Activated T-cell treated with anti-CD3 and anti-CD28 coated beads, Interleukin-2, amount 50 U/mL, for 72 hours (primary cell): ENCODE measurements at regions not wholly inside any gene's neighbourhood (a gene's known extent, or its start where the extent isn't known, plus 50 kb on each side); places are given as distances from the start of the nearest gene placed in this dataset.

Experiments used
- ATAC-seq, 2 donors: fragments of 150-1000 bp; cut with Tn5 transposase; replicated peaks in 1 of 2; 2 replicates each; pipeline ENCODE4 v1.10.0; 2021; ENCODE audit warnings: moderate library complexity in 2 of 2, mild to moderate bottlenecking in 1 of 2
- DNase-seq, 2 donors: peaks; one replicate each; pipeline ENCODE4 v3.0.0; 2021 to 2022; ENCODE audit warnings: mixed read lengths in 1 of 2
- H3K27ac Mint-ChIP-seq: one replicate; pipeline ENCODE4 v1.8.0; 2022; ENCODE audit warnings: mild to moderate bottlenecking, moderate library complexity, mixed read lengths
- H3K27me3 Mint-ChIP-seq: one replicate; pipeline ENCODE4 v1.8.0; 2022; ENCODE audit warnings: low read depth, mixed read lengths
- H3K36me3 Mint-ChIP-seq, 2 donors: one replicate each; pipeline ENCODE4 v1.8.0; 2022; ENCODE audit warnings: mixed read lengths in 2 of 2, mild to moderate bottlenecking in 1 of 2; ENCODE audit not compliant: insufficient read depth in 2 of 2
- H3K4me1 Mint-ChIP-seq: one replicate; pipeline ENCODE4 v1.8.0; 2022; ENCODE audit warnings: low read depth, mixed read lengths
- H3K4me3 Mint-ChIP-seq, 2 donors: one replicate each; pipeline ENCODE4 v1.8.0; 2022; ENCODE audit warnings: mild to moderate bottlenecking in 2 of 2, mixed read lengths in 2 of 2, moderate library complexity in 2 of 2
- H3K9me3 Mint-ChIP-seq, 2 donors: one replicate each; pipeline ENCODE4 v1.8.0; 2022; ENCODE audit warnings: mixed read lengths in 2 of 2

DNA sequence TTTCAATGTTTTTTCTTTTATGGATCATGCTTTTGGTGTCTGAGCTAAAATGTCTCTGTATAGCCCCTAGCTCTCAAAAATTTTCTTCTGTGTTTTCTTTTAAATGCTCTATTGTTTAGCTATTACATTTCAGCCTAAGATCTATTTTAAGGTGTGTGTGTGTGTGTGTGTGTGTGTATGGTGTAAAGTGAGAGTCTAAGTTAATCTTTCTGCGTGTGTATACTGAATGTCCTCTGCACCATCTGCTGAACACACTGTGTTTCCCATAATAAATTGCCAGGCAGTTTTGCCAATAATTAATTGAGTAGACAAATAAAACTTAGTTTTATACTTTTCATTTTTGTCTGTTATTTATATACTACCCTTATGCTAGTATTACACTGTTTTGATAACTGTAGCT, 2096.3 kb upstream of the C9orf72 start:
- no peaks in the 10 kb centered on the region for H3K27me3 Mint-ChIP-seq
- DNase-seq (no peak), ATAC-seq (no peak)
- peaks cover 3 to 5% of the 10 kb centered on the region in 2 donors for H3K9me3 Mint-ChIP-seq
- H3K27ac Mint-ChIP-seq = no peak overlapping the region
- no peaks in the 10 kb centered on the region for H3K4me1 Mint-ChIP-seq
- H3K4me3 Mint-ChIP-seq = no peak overlapping the region
- no peaks in the 10 kb centered on the region for H3K36me3 Mint-ChIP-seq

DNA sequence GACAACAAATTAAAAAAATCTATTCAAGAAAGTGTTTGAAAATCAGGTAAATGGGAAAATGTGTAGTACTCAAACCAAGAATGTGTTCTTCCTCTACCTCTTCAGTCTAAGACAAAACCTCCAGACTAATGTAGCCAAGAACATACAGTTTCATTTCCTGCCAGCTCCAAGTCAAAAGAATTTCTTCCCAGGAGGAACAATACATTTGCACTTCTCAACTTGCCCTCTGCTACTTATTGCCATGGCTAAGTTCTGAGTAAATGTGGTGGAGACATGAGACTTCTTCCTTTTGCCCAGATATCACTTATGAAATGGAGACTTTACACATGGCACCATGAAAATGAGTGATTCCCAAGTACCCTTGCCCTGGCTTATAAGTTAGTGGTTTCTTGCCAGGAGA, 2112.2 kb upstream of the C9orf72 start:
- peaks cover 0 to 2% of the 10 kb centered on the region in 2 donors for H3K36me3 Mint-ChIP-seq
- peaks cover 12 to 13% of the 10 kb centered on the region in 2 donors for H3K9me3 Mint-ChIP-seq
- no peaks in the 10 kb centered on the region for H3K4me1 Mint-ChIP-seq
- DNase-seq (no peak), ATAC-seq (no peak)
- no peak overlapping the region for H3K27ac Mint-ChIP-seq
- H3K27me3 Mint-ChIP-seq = no peaks in the 10 kb centered on the region
- H3K4me3 Mint-ChIP-seq = no peak overlapping the region

DNA sequence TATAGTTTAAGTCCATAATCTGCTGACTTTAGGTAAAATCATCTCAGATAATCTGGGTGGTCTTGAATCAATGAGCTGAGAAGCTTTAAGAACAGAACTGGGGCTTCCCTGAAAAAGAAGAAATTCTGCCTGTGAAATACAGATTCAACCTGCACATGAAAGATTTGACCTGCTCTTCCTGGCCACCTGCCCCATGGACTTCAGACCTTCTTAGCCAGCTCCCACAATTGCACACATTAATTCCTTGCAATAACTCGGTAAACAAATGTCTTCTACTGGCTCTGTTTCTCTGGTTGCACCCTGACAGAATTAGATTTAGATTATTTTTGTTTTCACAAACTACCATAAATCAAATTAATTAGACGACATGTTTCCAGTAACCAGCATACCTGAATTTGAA, 2117.9 kb upstream of the C9orf72 start:
- no peaks in the 10 kb centered on the region for H3K27me3 Mint-ChIP-seq
- peaks cover 0 to 3% of the 10 kb centered on the region in 2 donors for H3K36me3 Mint-ChIP-seq
- ATAC-seq (no peak), DNase-seq (no peak)
- peaks cover 8 to 13% of the 10 kb centered on the region in 2 donors for H3K9me3 Mint-ChIP-seq
- H3K4me1 Mint-ChIP-seq = no peaks in the 10 kb centered on the region
- H3K4me3 Mint-ChIP-seq = no peak overlapping the region
- no peak overlapping the region for H3K27ac Mint-ChIP-seq

DNA sequence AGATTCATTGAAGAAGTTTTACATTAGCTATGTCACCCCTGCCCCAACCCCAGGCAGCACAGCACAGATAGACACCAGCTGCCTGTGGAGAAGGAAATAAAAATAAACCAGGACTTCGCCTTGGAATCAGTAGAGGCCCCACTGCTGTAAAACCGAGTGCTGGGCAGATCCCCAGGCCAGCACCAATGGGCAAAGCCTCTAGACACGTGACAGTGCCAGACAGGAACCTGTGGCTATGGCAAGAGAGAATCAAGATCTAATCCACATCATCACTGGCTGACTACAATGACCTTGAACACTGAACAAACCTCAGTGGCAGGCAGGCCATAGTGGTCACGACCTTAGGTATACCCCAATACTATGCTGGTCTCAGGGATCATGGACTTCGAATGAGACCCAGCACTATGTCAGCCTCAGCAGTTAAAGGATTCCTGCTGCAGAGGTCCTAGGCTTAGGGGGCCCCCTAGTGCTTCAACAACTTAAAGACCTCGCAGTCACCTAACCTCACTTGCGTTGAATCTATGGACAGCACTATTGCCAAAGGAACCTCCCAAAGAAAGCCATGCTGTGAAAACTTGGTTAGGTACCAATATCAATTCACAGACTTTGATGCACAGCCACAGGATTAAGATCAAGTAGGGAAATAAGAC, 2118.6 kb upstream of the C9orf72 start:
- Mint-ChIP-seq H3K4me1 (no peaks in the 10 kb centered on the region), H3K4me3 (no peak overlapping the region), H3K36me3 (peaks cover 0 to 3% of the 10 kb centered on the region in 2 donors), H3K9me3 (peaks cover 4 to 13% of the 10 kb centered on the region in 2 donors), H3K27me3 (no peaks in the 10 kb centered on the region), H3K27ac (no peak overlapping the region)
- DNase-seq = no peak
- ATAC-seq = no peak

DNA sequence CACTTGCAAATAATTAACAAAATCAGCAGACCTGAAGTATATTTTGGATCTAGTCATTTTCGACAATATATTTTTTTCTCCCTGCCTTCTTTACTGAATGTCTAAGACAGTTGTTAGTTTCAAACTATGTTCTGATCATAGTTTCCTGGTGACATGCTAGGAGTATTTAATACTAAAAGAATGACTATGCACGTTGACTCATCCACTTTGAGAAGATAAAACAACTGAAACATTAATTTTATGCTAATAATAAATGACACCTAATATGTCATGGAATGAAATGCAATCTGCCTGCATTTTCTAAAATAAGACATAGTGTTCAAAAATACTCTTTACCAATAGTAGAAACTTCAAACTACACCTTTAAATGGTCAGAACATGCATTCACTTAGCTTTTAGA, 2123.7 kb upstream of the C9orf72 start:
- no peak overlapping the region for H3K27ac Mint-ChIP-seq
- H3K4me1 Mint-ChIP-seq = no peaks in the 10 kb centered on the region
- H3K27me3 Mint-ChIP-seq = no peaks in the 10 kb centered on the region
- DNase-seq (no peak), ATAC-seq (no peak)
- H3K9me3 Mint-ChIP-seq = peaks cover 4 to 10% of the 10 kb centered on the region in 2 donors
- H3K36me3 Mint-ChIP-seq = peaks cover 0 to 3% of the 10 kb centered on the region in 2 donors
- H3K4me3 Mint-ChIP-seq = no peak overlapping the region

DNA sequence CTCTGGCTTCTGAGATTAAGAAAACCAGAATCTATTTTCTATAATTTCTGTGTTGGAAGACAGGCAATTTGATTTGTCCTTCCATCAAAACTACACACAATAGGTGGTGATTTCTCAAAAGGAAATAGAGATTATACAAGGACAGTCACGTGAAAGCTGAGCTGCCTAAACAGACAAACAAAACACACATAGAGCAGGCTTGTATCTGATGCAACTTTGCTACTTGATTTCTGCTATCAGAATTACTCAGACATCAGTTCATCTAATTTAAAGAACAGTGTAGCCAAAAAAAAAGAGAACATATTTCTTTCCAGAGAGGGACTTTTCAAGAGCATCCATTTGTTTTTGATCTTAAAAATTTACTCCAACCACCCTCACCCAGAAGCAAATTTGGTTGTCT, 2128.3 kb upstream of the C9orf72 start:
- Mint-ChIP-seq H3K4me1 (no peaks in the 10 kb centered on the region), H3K9me3 (peaks cover 0 to 2% of the 10 kb centered on the region in 2 donors), H3K36me3 (no peaks in the 10 kb centered on the region), H3K4me3 (no peak overlapping the region), H3K27me3 (no peaks in the 10 kb centered on the region), H3K27ac (no peak overlapping the region)
- ATAC-seq = no peak
- DNase-seq = no peak

DNA sequence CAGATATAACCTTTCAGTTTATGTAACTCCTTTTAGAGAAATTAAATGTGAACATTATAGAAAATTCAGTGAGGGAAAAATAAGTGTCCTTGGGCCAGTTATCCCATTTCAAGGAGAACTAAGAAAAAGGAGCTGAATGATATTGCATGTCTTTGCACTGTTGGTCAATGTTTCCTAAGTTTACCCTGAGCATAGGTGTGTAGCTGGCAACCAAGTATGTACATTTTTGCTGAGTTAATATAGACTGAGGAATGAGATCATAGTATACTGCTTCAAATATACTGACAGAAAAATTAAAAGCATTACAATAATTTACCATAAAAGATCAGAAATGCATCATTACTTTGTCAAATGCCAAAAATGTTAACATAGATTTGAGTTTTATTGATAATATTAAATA, 2128.7 kb upstream of the C9orf72 start:
- peaks cover 0 to 2% of the 10 kb centered on the region in 2 donors for H3K9me3 Mint-ChIP-seq
- no peaks in the 10 kb centered on the region for H3K4me1 Mint-ChIP-seq
- no peak for DNase-seq
- ATAC-seq = no peak
- H3K27me3 Mint-ChIP-seq = no peaks in the 10 kb centered on the region
- H3K4me3 Mint-ChIP-seq = no peak overlapping the region
- no peaks in the 10 kb centered on the region for H3K36me3 Mint-ChIP-seq
- no peak overlapping the region for H3K27ac Mint-ChIP-seq

DNA sequence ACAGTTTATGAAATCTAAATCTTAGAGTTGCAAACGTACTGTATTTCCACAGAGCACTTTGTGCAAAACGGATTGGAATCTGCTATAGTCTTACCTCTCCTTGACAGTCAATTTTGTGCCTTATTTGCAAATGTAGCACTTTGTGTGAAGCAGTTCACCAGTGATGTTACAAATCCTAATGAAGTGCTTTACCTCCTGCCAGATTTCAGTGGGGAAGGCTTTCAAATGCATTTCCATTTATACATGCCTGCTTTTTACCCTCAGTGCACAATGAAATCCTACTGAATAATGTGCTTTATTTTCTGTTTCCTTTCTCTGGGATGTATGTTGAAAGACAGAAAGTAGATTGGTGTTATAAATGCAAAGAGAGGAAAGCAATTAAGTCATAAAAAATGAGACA, 2141.6 kb upstream of the C9orf72 start:
- no peak for DNase-seq
- Mint-ChIP-seq H3K27me3 (no peaks in the 10 kb centered on the region), H3K9me3 (peaks cover 0 to 10% of the 10 kb centered on the region in 2 donors), H3K4me3 (no peak overlapping the region), H3K36me3 (no peaks in the 10 kb centered on the region), H3K4me1 (no peaks in the 10 kb centered on the region), H3K27ac (no peak overlapping the region)
- no peak for ATAC-seq

DNA sequence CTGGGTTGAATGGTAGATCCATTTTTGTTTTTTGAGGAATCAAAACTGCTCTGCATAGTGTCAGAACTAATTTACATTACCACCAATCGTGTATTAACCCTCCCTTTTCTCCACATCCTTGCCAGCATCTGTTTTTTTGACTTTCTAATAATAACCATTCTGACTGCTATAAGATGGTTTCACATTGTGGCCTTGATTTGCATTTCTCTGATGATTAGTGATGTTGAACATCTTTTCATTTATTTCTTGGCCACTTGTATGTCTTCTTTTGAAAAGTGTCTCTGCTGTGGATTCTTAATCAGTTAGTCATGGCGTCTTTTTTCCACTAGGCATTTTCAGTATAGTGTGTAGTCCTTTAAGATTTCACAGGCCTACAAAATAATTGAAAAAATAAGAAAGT, 2144.3 kb upstream of the C9orf72 start:
- H3K27me3 Mint-ChIP-seq = no peaks in the 10 kb centered on the region
- H3K27ac Mint-ChIP-seq = no peak overlapping the region
- H3K4me1 Mint-ChIP-seq = no peaks in the 10 kb centered on the region
- H3K9me3 Mint-ChIP-seq = peaks cover 0 to 10% of the 10 kb centered on the region in 2 donors
- ATAC-seq (no peak), DNase-seq (no peak)
- H3K36me3 Mint-ChIP-seq = no peaks in the 10 kb centered on the region
- H3K4me3 Mint-ChIP-seq = no peak overlapping the region

DNA sequence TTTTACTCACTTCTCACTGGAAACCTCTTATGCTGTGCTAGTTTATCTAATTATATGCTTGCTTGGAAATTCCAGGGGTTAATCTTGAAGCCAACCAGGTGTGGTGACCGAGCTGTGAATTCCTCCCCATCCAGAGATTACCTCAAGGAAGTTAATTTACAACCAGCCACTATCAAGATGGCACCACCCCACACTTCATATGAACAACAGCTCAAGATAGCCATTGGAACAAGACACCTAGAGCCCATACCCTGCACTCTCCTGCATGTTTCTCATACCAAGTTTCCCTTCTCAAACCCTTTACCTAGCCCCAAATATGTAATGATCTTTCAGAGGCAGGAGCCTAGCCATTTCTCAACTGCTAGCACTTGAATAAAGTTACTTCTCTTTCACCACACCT, 2156.9 kb upstream of the C9orf72 start:
- H3K36me3 Mint-ChIP-seq = peaks cover 2 to 5% of the 10 kb centered on the region in 2 donors
- H3K4me3 Mint-ChIP-seq = no peak overlapping the region
- DNase-seq (no peak), ATAC-seq (no peak)
- no peaks in the 10 kb centered on the region for H3K27me3 Mint-ChIP-seq
- H3K4me1 Mint-ChIP-seq = no peaks in the 10 kb centered on the region
- no peak overlapping the region for H3K27ac Mint-ChIP-seq
- peaks cover 6 to 18% of the 10 kb centered on the region in 2 donors for H3K9me3 Mint-ChIP-seq

DNA sequence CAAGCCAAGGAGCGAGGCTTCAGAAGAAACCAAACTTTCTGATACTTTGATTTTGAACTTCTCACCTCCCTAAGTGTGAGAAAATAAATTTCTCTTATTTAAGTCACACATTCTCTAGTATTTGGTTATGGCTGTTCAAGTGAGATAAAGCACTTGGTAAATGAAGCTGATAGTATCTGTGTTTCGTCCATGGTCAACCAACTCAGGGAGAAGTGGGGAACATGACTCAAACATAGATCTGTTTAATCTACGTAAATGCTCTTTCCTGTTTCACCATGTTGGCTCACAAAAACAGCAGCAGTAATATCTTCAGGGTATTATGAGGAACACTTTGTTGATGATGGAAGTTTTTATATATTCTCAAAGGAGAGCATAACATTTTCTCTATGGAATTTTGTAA, 2167.2 kb upstream of the C9orf72 start:
- ATAC-seq (no peak), DNase-seq (no peak)
- H3K9me3 Mint-ChIP-seq = peaks cover 0 to 8% of the 10 kb centered on the region in 2 donors
- no peaks in the 10 kb centered on the region for H3K4me1 Mint-ChIP-seq
- H3K36me3 Mint-ChIP-seq = peaks cover 0 to 3% of the 10 kb centered on the region in 2 donors
- no peak overlapping the region for H3K27ac Mint-ChIP-seq
- no peak overlapping the region for H3K4me3 Mint-ChIP-seq
- no peaks in the 10 kb centered on the region for H3K27me3 Mint-ChIP-seq

DNA sequence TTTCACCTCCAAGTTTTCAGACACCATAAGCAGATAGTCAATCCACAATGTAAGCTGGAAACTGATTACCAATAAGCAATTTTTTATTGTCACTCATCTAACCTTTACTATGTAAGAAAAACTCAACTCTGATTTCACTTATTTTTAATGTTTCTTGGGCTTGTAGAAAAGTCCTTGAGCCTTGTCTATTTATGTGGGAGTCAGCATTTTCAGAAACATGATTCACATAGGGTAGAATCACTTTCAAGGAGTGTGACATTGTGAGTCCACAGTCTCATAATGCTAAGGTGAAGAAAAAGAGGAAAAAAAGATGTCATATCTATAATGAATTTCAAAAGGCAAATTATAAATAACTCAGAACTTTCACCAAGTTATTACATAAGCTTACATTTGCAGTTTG, 2167.9 kb upstream of the C9orf72 start:
- Mint-ChIP-seq H3K4me1 (no peaks in the 10 kb centered on the region), H3K9me3 (peaks cover 0 to 8% of the 10 kb centered on the region in 2 donors), H3K27me3 (no peaks in the 10 kb centered on the region), H3K27ac (no peak overlapping the region), H3K4me3 (no peak overlapping the region), H3K36me3 (peaks cover 0 to 3% of the 10 kb centered on the region in 2 donors)
- ATAC-seq (no peak), DNase-seq (no peak)

DNA sequence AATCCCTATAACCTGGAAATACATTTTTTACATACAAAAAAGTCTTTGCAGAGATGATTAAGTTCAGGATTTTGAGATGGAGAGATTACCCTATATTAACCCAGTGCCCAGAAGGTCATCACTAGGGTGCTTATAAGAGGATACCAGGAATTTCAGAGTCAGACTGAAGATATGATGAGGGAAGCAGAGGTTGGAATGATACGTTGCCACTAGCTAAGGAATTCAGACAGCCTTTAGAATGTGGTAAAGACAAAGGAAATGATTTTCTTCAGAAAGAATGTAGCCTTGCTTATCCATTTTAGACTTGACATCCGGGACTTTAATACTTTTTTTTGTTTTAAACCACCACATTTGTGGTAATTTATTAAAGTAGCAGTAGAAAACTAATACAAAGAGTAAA, 2176.8 kb upstream of the C9orf72 start:
- ATAC-seq (no peak), DNase-seq (no peak)
- H3K27me3 Mint-ChIP-seq = no peaks in the 10 kb centered on the region
- H3K27ac Mint-ChIP-seq = no peak overlapping the region
- H3K9me3 Mint-ChIP-seq = peaks cover 0 to 1% of the 10 kb centered on the region in 2 donors
- H3K4me3 Mint-ChIP-seq = no peak overlapping the region
- H3K4me1 Mint-ChIP-seq = no peaks in the 10 kb centered on the region
- H3K36me3 Mint-ChIP-seq = no peaks in the 10 kb centered on the region

DNA sequence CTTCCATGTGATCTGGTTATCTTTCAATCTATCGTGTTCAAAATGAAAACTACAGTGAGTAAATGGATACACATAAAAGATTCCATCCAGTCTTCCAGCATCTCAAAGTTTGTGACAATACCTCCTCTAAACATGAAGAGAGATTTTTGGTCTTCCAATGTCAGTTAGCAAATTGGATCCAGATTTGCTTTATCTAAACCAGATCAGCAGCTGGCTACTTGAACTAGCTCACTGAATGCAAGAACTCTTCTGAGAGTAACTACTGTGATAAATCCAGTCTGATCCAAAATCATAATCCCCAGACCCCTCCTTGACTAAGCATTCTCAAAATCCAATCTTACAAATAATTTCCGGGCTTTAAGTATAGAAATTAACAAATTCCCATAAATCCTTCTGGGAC, 2177.9 kb upstream of the C9orf72 start:
- H3K27ac Mint-ChIP-seq = no peak overlapping the region
- H3K4me1 Mint-ChIP-seq = no peaks in the 10 kb centered on the region
- ATAC-seq = no peak
- DNase-seq = no peak
- no peak overlapping the region for H3K4me3 Mint-ChIP-seq
- H3K9me3 Mint-ChIP-seq = peaks cover 0 to 2% of the 10 kb centered on the region in 2 donors
- H3K27me3 Mint-ChIP-seq = no peaks in the 10 kb centered on the region
- H3K36me3 Mint-ChIP-seq = no peaks in the 10 kb centered on the region
